GM12891 (cell line): ENCODE measurements at regions not wholly inside any gene's neighbourhood (a gene's known extent, or its start where the extent isn't known, plus 50 kb on each side); places are given as distances from the start of the nearest gene placed in this dataset.
"Not testable (repeated sequence)": the region's sequence is repeated elsewhere in the genome, so short reads cannot be mapped to it uniquely, and the experiment has no call there.

ENCODE experiments used
- DNase-seq: peaks from one replicate; pipeline ENCODE4 v3.0.0; 2011; ENCODE audit warnings: low spot score; ENCODE audit not compliant: insufficient read length
- FAIRE-seq: peaks from 2 replicates; lab custom pipeline; 2011; peaks lifted over from hg19 to GRCh38; lab: Jason Lieb, UNC
- PAX5 ChIP-seq: IDR thresholded peaks from 2 replicates; pipeline ENCODE4 v1.6.1; 2011; ENCODE audit warnings: low read length, moderate library complexity, mild to moderate bottlenecking; ENCODE audit not compliant: insufficient read depth, severe bottlenecking
- POLR2A ChIP-seq: IDR thresholded peaks from 2 replicates; pipeline ENCODE4 v1.6.1; 2011; ENCODE audit warnings: low read depth, low read length, control low read depth
- POLR2AphosphoS5 ChIP-seq: IDR thresholded peaks from 2 replicates; pipeline ENCODE4 v1.6.1; 2011; ENCODE audit warnings: low read depth, low read length, control low read depth
- POU2F2 ChIP-seq: IDR thresholded peaks from 2 replicates; pipeline ENCODE4 v1.6.1; 2011; ENCODE audit warnings: low read depth, mild to moderate bottlenecking, control low read depth, low read length, moderate library complexity
- SPI1 ChIP-seq: IDR thresholded peaks from 2 replicates; pipeline ENCODE4 v1.6.1; 2011; ENCODE audit warnings: low read depth, low read length, control low read depth
- TAF1 ChIP-seq: IDR thresholded peaks from 2 replicates; pipeline ENCODE4 v1.6.1; 2011; ENCODE audit warnings: low read depth, low read length, control low read depth

DNA sequence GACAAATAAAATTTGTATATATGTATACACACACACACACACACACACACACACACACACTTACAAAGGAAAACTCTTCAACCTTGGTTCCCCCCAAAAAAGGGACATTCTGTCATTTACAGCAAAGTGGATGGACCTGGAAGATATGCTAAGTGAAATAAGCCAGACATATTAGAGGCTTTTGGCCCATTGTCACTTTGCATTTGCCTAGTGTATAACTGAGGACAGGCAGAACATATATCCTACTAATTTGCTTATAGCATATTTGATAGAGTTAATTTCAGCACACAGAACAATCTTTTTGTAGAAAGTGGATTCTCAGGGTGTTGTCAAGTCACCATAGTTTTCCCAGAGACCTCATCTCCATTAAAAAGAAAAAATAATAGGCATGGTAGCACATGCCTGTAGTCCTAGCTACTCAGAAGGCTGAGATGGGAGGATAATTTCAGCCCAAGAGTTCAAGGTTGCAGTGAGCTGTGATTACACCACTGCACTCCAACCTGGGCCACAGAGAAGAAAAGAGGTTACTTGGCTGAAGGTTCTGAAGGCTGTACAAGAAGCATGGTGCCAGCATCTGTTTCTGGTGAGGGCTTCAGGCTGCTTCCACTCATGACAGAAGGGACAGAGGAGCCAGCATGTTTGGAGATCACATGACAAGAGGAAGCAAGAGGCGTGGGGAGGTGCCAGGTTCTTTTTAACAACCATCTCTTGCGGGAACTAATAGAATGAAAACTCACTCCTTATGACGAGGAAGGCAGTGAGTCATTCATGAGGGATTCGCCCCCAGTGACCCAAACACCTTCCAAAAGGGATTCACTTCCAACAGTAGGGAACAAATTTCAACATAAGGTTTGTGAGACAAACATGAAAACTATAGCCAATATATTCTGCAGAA, 135.6 kb downstream of the TMEM168 start:
- FAIRE-seq, result no peak
- TF ChIP-seq TAF1, result no peak
- no peak for DNase-seq

DNA sequence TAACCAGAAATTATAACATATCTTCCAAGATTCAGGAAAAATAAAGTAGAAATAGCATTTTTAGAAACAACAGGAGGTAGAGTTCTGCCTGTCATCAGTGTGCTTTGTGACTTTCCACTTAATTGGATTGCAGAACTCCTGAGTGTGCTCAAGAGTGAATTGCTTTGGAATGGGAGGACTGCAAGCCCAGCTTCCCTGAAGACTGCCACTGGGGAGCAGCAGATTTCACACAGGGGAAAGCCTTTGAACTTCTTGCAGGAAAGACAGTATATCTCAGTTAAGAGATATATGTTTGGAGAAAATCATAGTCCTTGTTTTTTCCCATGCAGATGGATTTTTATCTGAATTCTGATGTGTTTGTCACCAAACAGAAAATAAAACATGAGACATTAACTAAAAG, 124.5 kb downstream of the TMEM168 start:
- FAIRE-seq, result no peak
- no peak for DNase-seq
- TF ChIP-seq TAF1 (no peak), PAX5 (no peak), POLR2AphosphoS5 (no peak), POLR2A (no peak), SPI1 (no peak), POU2F2 (no peak)

DNA sequence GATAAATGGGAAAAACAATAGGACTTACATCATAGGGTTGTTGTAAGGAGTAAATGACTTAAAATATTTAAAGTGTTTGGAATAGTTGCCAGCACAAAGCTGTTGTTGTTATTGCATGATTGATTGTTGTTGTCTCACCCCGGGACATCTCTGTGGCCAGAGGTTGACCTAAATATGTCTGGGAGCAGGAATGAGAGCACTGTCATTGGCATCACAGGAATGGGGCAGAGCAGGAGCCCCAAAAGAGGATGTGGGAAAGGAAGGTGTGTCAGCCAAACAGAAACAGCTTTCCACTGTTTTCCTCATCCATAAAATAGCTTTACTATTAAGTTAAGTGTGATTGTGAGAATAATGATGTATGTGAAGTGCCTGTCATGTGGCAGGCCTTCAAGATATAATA, 121.6 kb downstream of the TMEM168 start:
- no peak for FAIRE-seq
- no peak for TF ChIP-seq SPI1
- no peak for TF ChIP-seq POLR2A
- TF ChIP-seq POU2F2, result no peak
- no peak for TF ChIP-seq TAF1
- no peak for TF ChIP-seq POLR2AphosphoS5
- TF ChIP-seq PAX5, result no peak
- no peak for DNase-seq

DNA sequence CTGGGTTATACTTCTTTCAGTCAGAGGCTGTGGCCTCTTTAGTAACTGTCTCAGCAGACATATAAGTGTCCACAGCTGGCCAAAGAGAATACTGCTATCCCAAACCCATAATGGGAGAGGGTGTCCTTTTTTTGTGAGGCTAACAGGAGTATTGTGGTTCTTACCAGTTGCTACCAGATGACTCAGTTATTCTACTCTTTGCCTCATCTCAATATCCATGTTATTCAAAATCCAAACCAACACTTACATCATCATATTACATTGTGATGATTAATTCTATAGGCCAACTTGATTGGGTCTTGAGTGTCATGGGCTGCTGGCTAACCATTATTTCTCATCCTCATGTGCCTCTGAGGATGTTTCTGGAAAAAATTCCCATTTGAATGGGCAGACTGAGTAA, 120.9 kb downstream of the TMEM168 start:
- TF ChIP-seq SPI1 (no peak), POLR2AphosphoS5 (no peak), PAX5 (no peak)
- no peak for FAIRE-seq

DNA sequence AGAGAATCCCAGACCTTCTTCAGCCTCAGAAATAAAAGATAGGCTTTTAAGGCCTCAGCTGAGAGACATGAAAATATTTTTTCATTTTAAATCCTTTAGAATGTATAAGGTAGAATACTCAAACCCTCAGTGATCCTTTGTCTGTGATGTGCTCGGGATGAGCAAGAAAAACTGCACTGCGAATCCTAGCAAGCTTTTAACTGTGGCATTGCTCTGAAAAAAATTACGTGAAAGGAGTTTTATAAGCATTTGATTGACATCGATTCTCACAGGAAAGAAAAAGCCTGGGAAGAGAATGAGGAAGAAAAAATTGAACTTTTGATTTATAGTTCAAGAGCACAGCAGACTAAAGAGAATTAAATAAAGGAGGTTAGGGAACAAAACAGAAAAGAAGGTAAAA, 120.0 kb downstream of the TMEM168 start:
- FAIRE-seq (no peak), DNase-seq (no peak)
- TF ChIP-seq POLR2A (no peak), SPI1 (no peak), PAX5 (no peak), POLR2AphosphoS5 (no peak), TAF1 (no peak), POU2F2 (no peak)

More for the DNA sequence above, 120.9 kb downstream of the TMEM168 start:
- DNase-seq, result no peak

DNA sequence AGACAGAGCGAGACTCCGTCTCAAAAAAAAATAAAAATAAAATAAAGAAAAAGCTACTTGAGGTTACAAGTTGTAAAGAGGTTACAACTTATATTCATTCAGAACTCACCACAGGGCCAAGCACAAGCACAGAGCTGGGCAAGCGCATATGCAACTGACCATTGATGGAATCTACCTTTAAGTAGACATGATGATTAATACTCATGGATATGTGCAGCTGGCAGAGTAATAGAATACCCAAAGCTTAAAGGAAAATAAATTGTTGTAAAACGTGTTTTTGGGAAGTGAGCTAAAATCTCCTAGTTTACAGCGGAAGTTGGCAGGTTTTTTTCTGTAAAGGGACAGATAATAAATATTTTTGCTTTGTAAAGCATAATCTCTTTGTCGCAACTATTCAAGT, 111.6 kb downstream of the TMEM168 start:
- DNase-seq (no peak), FAIRE-seq (no peak)
- TF ChIP-seq POU2F2 (no peak), POLR2AphosphoS5 (no peak), SPI1 (no peak), PAX5 (no peak), POLR2A (no peak), TAF1 (no peak)

DNA sequence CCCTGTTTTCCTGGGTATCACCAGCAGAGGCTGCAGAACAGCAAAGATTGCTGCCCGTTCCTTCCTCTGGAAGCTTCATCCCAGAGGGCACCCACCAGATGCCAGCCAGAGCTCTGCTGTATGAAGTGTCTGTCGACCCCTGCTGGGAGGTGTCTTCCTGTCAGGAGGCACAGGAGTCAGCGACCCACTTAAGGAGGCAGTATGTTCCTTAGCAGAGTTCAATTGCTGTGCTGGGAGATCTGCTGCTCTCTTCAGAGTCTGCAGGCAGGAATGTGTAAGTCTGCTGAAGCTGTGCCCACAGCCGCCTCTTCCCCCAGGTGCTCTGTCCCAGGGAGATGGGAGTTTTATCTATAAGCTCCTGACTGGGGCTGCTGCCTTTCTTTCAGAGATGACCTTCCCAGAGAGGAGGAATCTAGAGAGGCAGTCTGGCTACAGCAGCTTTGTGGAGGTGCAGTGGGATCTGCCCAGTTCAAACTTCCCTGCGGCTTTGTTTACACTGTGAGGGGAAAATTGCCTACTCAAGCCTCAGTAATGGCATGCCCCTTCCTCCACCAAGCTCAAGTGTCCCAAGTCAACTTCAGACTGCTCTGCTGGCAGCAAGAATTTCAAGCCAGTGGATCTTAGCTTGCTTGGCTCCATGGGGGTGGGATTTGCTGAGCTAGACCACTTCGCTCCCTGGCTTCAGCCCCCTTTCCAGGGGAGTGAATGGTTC, 100.6 kb downstream of the TMEM168 start:
- FAIRE-seq, DNase-seq: not testable (repeated sequence)

DNA sequence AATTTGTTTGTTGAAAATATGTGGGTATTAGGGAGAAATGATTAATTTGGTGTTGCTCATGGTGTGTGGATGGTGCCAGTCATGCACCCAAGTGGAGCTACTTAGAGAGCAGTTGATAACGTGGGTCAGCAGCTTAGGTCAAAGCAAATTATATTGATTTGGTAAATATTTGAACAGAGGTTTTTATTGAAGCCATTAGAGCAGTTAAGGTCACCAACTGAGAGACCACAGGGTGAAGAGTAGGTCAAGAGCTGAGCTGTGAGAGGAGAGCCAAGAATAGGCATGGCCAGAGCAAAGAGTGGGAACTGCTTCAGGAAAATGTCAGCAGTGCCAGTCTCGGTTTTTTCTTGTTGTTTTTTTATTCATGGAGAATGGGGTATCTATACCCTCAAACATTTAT, 97.9 kb downstream of the TMEM168 start:
- FAIRE-seq (no peak), DNase-seq (no peak)
- TF ChIP-seq PAX5, result no peak
- no peak for TF ChIP-seq POLR2A
- no peak for TF ChIP-seq TAF1
- TF ChIP-seq POLR2AphosphoS5, result no peak
- TF ChIP-seq POU2F2, result no peak
- no peak for TF ChIP-seq SPI1

DNA sequence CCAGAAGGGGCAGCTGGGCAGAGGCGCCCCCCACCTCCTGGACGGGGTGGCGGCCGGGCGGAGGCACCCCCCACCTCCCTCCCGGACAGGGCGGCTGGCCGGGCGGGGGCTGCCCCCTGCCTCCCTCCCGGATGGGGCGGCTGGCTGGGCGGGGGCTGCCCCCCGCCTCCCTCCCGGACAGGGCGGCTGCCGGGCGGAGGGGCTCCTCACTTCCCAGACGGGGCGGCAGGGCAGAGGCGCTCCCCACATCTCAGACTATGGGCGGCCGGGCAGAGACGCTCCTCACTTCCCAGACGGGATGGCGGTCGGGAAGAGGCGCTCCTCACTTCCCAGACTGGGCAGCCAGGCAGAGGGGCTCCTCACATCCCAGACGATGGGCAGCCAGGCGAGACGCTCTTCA, 93.0 kb downstream of the TMEM168 start:
- FAIRE-seq, DNase-seq: not testable (repeated sequence)

DNA sequence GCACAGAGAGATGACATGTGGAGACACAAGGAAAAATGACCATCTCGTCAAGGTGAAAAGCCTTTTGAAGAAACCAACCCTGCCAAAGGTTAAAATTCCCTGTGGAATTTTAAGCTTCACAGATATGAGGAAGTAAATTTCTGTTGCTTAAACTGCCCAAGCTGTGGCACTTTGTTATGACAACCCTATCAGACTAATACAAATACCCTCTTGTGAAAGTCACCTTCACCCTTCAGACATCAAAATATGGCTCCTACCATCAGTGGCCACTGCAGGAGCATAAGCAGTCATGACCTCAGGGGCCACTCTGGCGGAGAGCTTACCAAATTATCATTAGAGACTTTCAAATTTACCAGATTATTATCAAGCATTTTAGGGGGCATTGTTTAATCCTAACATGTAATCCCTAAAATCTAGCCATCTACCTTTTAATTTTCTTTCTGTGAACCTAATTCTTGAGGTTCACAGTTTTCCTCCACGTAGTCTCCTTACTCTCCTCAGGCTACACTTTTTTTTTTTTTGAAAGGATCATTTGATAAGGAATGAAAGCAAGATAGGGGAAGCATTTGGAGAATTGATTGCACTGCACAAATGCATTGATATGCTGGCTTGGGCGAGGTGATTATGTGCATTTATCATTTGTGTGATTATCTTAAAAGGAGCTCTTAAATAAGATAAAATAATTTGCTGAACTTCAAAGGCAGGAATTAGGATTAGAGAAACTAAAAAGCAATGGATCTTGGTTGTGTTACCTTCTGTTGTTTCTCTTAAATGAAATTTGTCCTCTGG, 90.3 kb downstream of the TMEM168 start:
- DNase-seq, result no peak
- TF ChIP-seq POLR2A, result no peak
- no peak for TF ChIP-seq PAX5
- no peak for TF ChIP-seq SPI1
- TF ChIP-seq POU2F2, result no peak
- TF ChIP-seq TAF1, result no peak
- no peak for TF ChIP-seq POLR2AphosphoS5
- FAIRE-seq, result no peak
